ENCODE measurements at regions not wholly inside any gene's neighbourhood (a gene's known extent, or its start where the extent isn't known, plus 50 kb on each side); places are given as distances from the start of the nearest gene placed in this dataset.
"Not testable (repeated sequence)": the region's sequence is repeated elsewhere in the genome, so short reads cannot be mapped to it uniquely, and the experiment has no call there.

- no peak for DNase-seq (ENCODE audit: low spot score)
- Histone ChIP-seq H3K9ac (ENCODE audit: low read depth in 1 of 2, low read length in 2 of 2) (no peak overlapping the region), H3K27me3 (ENCODE audit: control insufficient read depth in 4 of 4, insufficient read depth in 4 of 4, low read length in 3 of 4) (no peaks in the 10 kb centered on the region), H3K4me3 (ENCODE audit: low read depth in 1 of 3, low read length in 3 of 3) (no peak overlapping the region), H3K9me3 (ENCODE audit: control insufficient read depth in 4 of 4, low read length in 3 of 4) (no peaks in the 10 kb centered on the region), H3K36me3 (ENCODE audit: control insufficient read depth in 4 of 4, insufficient read depth in 3 of 4, low read depth in 1 of 4, low read length in 3 of 4) (no peaks in the 10 kb centered on the region), H3K4me1 (ENCODE audit: control insufficient read depth in 4 of 4, insufficient read depth in 4 of 4, low read length in 3 of 4) (no peaks in the 10 kb centered on the region), H3K27ac (ENCODE audit: low read depth in 1 of 2, low read length in 2 of 2) (no peak overlapping the region)
- no peak for TF ChIP-seq HNF4G (IDR thresholded peaks at IDR 0.05)
- no peak for TF ChIP-seq NR2F2 (IDR thresholded peaks at IDR 0.05)
- no peak for TF ChIP-seq FOXA2 (IDR thresholded peaks at IDR 0.05)
- TF ChIP-seq JUND (IDR thresholded peaks at IDR 0.05): no peak
- TF ChIP-seq, protein P1, sequence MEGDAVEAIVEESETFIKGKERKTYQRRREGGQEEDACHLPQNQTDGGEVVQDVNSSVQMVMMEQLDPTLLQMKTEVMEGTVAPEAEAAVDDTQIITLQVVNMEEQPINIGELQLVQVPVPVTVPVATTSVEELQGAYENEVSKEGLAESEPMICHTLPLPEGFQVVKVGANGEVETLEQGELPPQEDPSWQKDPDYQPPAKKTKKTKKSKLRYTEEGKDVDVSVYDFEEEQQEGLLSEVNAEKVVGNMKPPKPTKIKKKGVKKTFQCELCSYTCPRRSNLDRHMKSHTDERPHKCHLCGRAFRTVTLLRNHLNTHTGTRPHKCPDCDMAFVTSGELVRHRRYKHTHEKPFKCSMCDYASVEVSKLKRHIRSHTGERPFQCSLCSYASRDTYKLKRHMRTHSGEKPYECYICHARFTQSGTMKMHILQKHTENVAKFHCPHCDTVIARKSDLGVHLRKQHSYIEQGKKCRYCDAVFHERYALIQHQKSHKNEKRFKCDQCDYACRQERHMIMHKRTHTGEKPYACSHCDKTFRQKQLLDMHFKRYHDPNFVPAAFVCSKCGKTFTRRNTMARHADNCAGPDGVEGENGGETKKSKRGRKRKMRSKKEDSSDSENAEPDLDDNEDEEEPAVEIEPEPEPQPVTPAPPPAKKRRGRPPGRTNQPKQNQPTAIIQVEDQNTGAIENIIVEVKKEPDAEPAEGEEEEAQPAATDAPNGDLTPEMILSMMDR (IDR thresholded peaks at IDR 0.05; ENCODE audit: low read depth, low read length, missing input control): no peak
- TF ChIP-seq SP1 (IDR thresholded peaks at IDR 0.05): no peak
- no peak for TF ChIP-seq MAX (IDR thresholded peaks at IDR 0.05)
- TF ChIP-seq TAF1 (conservative IDR thresholded peaks at IDR 0.05): no peak
- no peak for TF ChIP-seq RXRA (IDR thresholded peaks at IDR 0.05)
- TF ChIP-seq HNF4A (conservative IDR thresholded peaks at IDR 0.05): no peak
- TF ChIP-seq REST (IDR thresholded peaks at IDR 0.05): no peak
- no peak for TF ChIP-seq FOXA1 (IDR thresholded peaks at IDR 0.05)
- TF ChIP-seq YY1 (IDR thresholded peaks at IDR 0.05): no peak
- TF ChIP-seq ATF3 (IDR thresholded peaks at IDR 0.05): no peak
- no peak for TF ChIP-seq RAD21 (IDR thresholded peaks at IDR 0.05)
- 76% methylated on average over 2 of the region's 2 CpGs for WGBS
These were observed 481.4 kb downstream of the FAT4 start for GRCh38 chr4:125796138-125796537.

DNA sequence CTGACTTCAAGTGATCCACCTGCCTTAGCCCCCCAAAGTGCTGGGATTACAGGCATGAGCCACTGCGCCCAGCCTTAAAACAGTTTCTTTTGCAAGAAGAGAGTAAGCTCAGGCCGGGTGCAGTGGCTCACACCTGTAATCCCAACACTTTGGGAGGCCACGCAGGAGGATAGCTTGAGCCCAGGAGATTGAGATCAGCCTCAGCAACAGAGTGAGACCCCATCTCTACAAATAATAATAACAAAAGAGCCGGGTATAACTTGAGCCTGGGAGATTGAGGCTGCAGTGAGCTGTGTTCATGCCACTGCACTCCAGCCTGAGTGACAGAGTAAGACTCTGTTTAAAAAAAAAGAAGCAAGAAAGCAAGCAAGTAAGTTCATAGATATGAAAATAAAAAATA lies 482.9 kb downstream of the FAT4 start:
- H3K9me3 ChIP-seq (ENCODE audit: control insufficient read depth in 4 of 4, low read length in 3 of 4); H3K27ac ChIP-seq (ENCODE audit: low read depth in 1 of 2, low read length in 2 of 2); H3K4me1 ChIP-seq (ENCODE audit: control insufficient read depth in 4 of 4, insufficient read depth in 4 of 4, low read length in 3 of 4); DNase-seq (ENCODE audit: low spot score); H3K27me3 ChIP-seq (ENCODE audit: control insufficient read depth in 4 of 4, insufficient read depth in 4 of 4, low read length in 3 of 4); H3K4me3 ChIP-seq (ENCODE audit: low read depth in 1 of 3, low read length in 3 of 3); H3K36me3 ChIP-seq (ENCODE audit: control insufficient read depth in 4 of 4, insufficient read depth in 3 of 4, low read depth in 1 of 4, low read length in 3 of 4); H3K9ac ChIP-seq (ENCODE audit: low read depth in 1 of 2, low read length in 2 of 2): not testable (repeated sequence)
- 69% methylated on average over 4 of the region's 4 CpGs for WGBS

DNA sequence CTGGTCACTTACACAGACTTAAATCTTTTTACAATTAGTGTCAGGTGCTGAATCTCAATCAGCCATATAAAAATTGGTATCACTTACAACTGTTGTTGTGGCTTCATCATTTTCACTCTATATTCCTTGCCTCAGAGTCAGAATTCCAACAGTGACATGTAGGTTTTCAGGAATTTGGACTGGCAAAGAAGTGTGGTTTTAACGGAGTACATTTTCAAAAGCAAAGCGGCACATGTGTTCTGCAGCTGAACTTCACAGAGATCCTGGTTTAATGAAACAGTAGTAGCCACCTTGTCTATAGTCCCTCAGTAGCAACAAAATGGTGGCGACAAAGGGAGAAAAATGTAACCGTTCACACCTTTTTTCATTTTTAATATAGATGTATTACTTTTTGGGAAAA lies 486.6 kb downstream of the FAT4 start:
- 92% methylated on average over 4 of the region's 4 CpGs for WGBS

More for the DNA sequence above, 486.6 kb downstream of the FAT4 start:
- Histone ChIP-seq H3K4me3 (ENCODE audit: low read depth in 1 of 3, low read length in 3 of 3) (no peak overlapping the region), H3K36me3 (ENCODE audit: control insufficient read depth in 4 of 4, insufficient read depth in 3 of 4, low read depth in 1 of 4, low read length in 3 of 4) (no peaks in the 10 kb centered on the region), H3K9me3 (ENCODE audit: control insufficient read depth in 4 of 4, low read length in 3 of 4) (no peaks in the 10 kb centered on the region), H3K4me1 (ENCODE audit: control insufficient read depth in 4 of 4, insufficient read depth in 4 of 4, low read length in 3 of 4) (no peaks in the 10 kb centered on the region), H3K27ac (ENCODE audit: low read depth in 1 of 2, low read length in 2 of 2) (no peak overlapping the region), H3K27me3 (ENCODE audit: control insufficient read depth in 4 of 4, insufficient read depth in 4 of 4, low read length in 3 of 4) (no peaks in the 10 kb centered on the region), H3K9ac (ENCODE audit: low read depth in 1 of 2, low read length in 2 of 2) (no peak overlapping the region)
- TF ChIP-seq MAX (IDR thresholded peaks at IDR 0.05) (no peak), REST (IDR thresholded peaks at IDR 0.05) (no peak), SP1 (IDR thresholded peaks at IDR 0.05) (no peak), TAF1 (conservative IDR thresholded peaks at IDR 0.05) (no peak), HNF4G (IDR thresholded peaks at IDR 0.05) (no peak), ATF3 (IDR thresholded peaks at IDR 0.05) (no peak)
- DNase-seq (ENCODE audit: low spot score): no peak
